GM12875 (cell line): ENCODE measurements at regions not wholly inside any gene's neighbourhood (a gene's known extent, or its start where the extent isn't known, plus 50 kb on each side); places are given as distances from the start of the nearest gene placed in this dataset.

Source experiments
- H3K4me3 ChIP-seq: one replicate; pipeline ENCODE4 v1.5.1; 2011; ENCODE audit warnings: low read depth, low read length, control low read depth
- TF ChIP-seq, protein P1 (sequence below): IDR thresholded peaks from 2 replicates; pipeline ENCODE4 v1.5.1; 2011; ENCODE audit warnings: low read depth, mild to moderate bottlenecking, control low read depth, inconsistent platforms, low read length, moderate library complexity, borderline replicate concordance; ENCODE audit not compliant: insufficient read depth

DNA sequence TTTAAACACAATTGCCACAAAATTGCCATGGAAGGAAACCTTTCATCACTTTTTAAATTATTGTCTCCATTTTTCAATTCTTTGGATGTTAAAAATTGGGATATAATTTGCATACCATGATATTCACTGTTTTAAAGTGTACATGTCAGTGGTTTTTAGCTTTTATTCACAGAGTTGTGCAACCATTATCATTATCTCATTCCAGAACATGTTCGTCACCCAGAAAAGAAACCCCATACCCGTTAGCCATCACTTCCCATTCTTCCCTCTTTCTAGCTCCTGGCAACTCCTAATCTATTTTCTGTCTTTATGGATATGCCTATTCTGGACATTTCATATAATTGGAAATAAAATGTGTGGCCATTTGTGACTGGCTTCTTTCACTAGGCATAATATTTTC lies 260.3 kb upstream of the FERD3L start:
- no peak overlapping the region for H3K4me3 ChIP-seq
- TF ChIP-seq, protein P1, sequence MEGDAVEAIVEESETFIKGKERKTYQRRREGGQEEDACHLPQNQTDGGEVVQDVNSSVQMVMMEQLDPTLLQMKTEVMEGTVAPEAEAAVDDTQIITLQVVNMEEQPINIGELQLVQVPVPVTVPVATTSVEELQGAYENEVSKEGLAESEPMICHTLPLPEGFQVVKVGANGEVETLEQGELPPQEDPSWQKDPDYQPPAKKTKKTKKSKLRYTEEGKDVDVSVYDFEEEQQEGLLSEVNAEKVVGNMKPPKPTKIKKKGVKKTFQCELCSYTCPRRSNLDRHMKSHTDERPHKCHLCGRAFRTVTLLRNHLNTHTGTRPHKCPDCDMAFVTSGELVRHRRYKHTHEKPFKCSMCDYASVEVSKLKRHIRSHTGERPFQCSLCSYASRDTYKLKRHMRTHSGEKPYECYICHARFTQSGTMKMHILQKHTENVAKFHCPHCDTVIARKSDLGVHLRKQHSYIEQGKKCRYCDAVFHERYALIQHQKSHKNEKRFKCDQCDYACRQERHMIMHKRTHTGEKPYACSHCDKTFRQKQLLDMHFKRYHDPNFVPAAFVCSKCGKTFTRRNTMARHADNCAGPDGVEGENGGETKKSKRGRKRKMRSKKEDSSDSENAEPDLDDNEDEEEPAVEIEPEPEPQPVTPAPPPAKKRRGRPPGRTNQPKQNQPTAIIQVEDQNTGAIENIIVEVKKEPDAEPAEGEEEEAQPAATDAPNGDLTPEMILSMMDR = no peak

GRCh38 chr7:19404912-19405329 lies 259.7 kb upstream of the FERD3L start:
- no peak overlapping the region for H3K4me3 ChIP-seq
- TF ChIP-seq, protein P1 = no peak

DNA sequence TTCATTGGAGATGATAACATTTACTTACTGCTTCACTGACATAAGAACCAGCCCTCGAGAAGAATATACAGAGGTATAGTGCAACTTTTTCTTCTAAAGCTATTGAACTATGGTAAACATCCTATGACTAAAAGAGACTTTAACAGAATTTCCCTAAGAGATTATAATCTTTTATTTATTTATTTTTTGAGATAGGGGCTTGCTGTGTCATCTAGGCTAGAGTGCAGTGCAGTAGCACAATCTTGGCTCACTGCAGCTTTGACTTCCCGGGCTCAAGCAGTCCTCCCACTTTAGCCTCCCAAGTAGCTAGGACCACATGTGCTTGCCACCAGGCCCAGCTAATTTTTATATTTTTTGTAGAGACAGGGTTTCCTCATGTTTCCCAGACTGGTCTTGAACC lies 258.5 kb upstream of the FERD3L start:
- TF ChIP-seq, protein P1 = no peak
- H3K4me3 ChIP-seq = no peak overlapping the region

- TF ChIP-seq, protein P1 = no peak
Observed at GRCh38 chr7:19401461-19401860, 256.2 kb upstream of the FERD3L start.

DNA sequence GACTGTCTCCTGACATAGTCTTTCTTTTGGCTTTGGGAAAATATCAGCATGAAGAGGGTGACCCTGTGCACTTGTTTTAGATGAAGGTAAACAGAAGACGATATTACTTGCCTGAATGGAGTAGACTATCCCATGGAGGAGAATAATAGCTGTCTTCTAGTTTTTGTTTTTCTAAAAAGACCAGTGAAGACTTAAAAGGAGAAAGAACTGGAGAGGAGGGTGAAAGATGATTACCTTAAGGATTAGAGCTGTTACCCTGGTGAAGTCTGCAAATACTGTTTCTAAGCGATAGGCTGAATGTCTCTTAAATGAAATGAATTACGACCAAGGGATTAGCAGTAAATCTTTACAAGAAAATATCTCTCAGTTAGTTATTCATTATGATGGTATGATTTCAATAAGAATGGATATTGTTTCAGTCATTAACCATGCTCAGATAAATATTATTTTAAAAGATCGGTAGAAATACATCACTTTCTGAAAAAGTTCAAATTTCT lies 255.6 kb upstream of the FERD3L start:
- no peak overlapping the region for H3K4me3 ChIP-seq
- TF ChIP-seq, protein P1 = no peak

More at GRCh38 chr7:19401461-19401860, 256.2 kb upstream of the FERD3L start:
- no peak overlapping the region for H3K4me3 ChIP-seq

- H3K4me3 ChIP-seq = no peak overlapping the region
- TF ChIP-seq, protein P1 = no peak
Observed at GRCh38 chr7:19397911-19398310, 252.7 kb upstream of the FERD3L start.

GRCh38 chr7:19392246-19392645 lies 247.0 kb upstream of the FERD3L start:
- TF ChIP-seq, protein P1 = no peak
- no peak overlapping the region for H3K4me3 ChIP-seq
